ENCODE measurements at regions not wholly inside any gene's neighbourhood (a gene's known extent, or its start where the extent isn't known, plus 50 kb on each side); places are given as distances from the start of the nearest gene placed in this dataset.

DNA sequence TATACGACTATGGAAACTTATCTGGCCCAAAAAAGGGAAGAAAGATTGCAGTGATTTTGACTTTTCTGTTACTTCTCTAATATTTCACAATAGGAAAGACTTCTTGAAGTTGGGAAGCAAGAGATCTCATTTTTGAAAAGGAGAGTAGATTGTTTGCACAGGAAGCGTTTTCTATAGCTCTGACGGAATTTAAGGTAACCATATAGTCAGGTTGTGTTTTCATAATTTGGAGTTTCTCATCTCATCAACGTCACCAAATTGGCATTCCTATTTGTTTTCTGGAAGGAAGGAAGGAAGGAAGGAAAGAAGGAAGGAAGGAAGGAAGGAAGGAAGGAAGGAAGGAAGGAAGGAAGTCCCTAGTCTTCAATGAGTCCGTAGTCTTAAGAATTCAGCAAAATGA lies 732.0 kb downstream of the XPNPEP1 start:
- TF ChIP-seq, protein P1, sequence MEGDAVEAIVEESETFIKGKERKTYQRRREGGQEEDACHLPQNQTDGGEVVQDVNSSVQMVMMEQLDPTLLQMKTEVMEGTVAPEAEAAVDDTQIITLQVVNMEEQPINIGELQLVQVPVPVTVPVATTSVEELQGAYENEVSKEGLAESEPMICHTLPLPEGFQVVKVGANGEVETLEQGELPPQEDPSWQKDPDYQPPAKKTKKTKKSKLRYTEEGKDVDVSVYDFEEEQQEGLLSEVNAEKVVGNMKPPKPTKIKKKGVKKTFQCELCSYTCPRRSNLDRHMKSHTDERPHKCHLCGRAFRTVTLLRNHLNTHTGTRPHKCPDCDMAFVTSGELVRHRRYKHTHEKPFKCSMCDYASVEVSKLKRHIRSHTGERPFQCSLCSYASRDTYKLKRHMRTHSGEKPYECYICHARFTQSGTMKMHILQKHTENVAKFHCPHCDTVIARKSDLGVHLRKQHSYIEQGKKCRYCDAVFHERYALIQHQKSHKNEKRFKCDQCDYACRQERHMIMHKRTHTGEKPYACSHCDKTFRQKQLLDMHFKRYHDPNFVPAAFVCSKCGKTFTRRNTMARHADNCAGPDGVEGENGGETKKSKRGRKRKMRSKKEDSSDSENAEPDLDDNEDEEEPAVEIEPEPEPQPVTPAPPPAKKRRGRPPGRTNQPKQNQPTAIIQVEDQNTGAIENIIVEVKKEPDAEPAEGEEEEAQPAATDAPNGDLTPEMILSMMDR (IDR thresholded peaks at IDR 0.05), result no peak
- no peak for TF ChIP-seq EZH2 (IDR thresholded peaks at IDR 0.05; ENCODE audit: borderline replicate concordance, insufficient read depth, low read depth, low read length, poor library complexity, severe bottlenecking)
- no peak overlapping the region for H3K27ac Mint-ChIP-seq

DNA sequence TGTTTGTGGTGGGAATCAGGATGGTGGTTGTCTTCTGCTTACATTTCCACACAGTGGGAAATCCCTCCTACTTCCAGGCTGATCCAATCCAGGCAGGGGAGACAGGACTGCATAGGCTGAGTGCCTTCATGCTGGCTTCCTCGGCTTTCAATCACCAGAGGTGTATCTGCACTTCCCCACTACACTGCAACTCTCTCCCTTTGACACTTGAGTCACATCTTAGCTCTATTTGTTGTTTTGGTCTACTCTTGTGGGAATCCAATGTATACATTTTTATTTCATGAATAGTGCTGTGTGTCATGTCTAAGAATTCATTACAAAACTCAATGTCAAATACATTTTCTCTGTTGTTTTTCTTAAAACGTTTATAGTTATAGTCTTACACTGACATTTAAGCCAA lies 735.6 kb downstream of the XPNPEP1 start:
- ATAC-seq (ENCODE audit: low read depth) (no peak), DNase-seq (no peak)
- ChIA-PET POLR2A (no interaction called here), CTCF (no interaction called here)
- Mint-ChIP-seq H3K27me3 (no peaks in the 10 kb centered on the region), H3K27ac (no peak overlapping the region), H3K4me1 (no peaks in the 10 kb centered on the region), H3K9me3 (ENCODE audit: insufficient read depth) (peaks cover 14% of the 10 kb centered on the region), H3K4me3 (no peak overlapping the region)
- H3K4me3 ChIP-seq (ENCODE audit: control extremely low read depth in 1 of 5, extremely low read depth in 1 of 5, insufficient read depth in 1 of 5, low read depth in 2 of 5, low read length in 4 of 5), result no peak overlapping the region
- no peaks in the 10 kb centered on the region for H3K79me2 ChIP-seq (ENCODE audit: control insufficient read depth, insufficient read depth, low read length)
- no peaks in the 10 kb centered on the region for H3K4me1 ChIP-seq (ENCODE audit: control insufficient read depth in 2 of 2, insufficient read depth in 2 of 2, low read length in 2 of 2)
- H3K9ac ChIP-seq (ENCODE audit: low read length), result no peak overlapping the region
- no peaks in the 10 kb centered on the region for H4K20me1 ChIP-seq (ENCODE audit: control insufficient read depth, insufficient read depth, low read length, poor library complexity, severe bottlenecking)
- no peak overlapping the region for H2AFZ ChIP-seq (ENCODE audit: insufficient read depth, low read depth, low read length, poor library complexity, severe bottlenecking)
- peaks cover 4 to 11% (median 11%) of the 10 kb centered on the region in 3 donors for H3K9me3 ChIP-seq (ENCODE audit: control extremely low read depth in 1 of 3, control insufficient read depth in 2 of 3, insufficient read depth in 1 of 3, low read length in 2 of 3)
- no peak overlapping the region for H3K4me2 ChIP-seq (replicated peaks; ENCODE audit: low read depth, low read length, poor library complexity, severe bottlenecking)
- WGBS (ENCODE audit: insufficient coverage), result no CpG with 5 or more reads among the region's 2 CpGs
- no peak for TF ChIP-seq EZH2 (IDR thresholded peaks at IDR 0.05; ENCODE audit: borderline replicate concordance, insufficient read depth, low read depth, low read length, poor library complexity, severe bottlenecking)
- TF ChIP-seq, protein P1 (IDR thresholded peaks at IDR 0.05), result no peak
- H3K36me3 ChIP-seq (replicated peaks in 1 of 2; ENCODE audit: control extremely low read depth in 1 of 2, control insufficient read depth in 1 of 2, extremely low read depth in 1 of 2, insufficient read depth in 2 of 2, low read length in 1 of 2), result no peaks in the 10 kb centered on the region
- no peaks in the 10 kb centered on the region for H3K27me3 ChIP-seq (replicated peaks in 1 of 4; ENCODE audit: control extremely low read depth in 1 of 4, control insufficient read depth in 3 of 4, insufficient read depth in 4 of 4, low read length in 3 of 4)
- intact Hi-C loops (cut with micrococcal nuclease), result no loop called here
- H3K27ac ChIP-seq (ENCODE audit: low read length in 2 of 2), result no peak overlapping the region

More for the DNA sequence above, 732.0 kb downstream of the XPNPEP1 start:
- Histone ChIP-seq H3K79me2 (ENCODE audit: control insufficient read depth, insufficient read depth, low read length) (no peaks in the 10 kb centered on the region), H3K9ac (ENCODE audit: low read length) (no peak overlapping the region), H4K20me1 (ENCODE audit: control insufficient read depth, insufficient read depth, low read length, poor library complexity, severe bottlenecking) (no peaks in the 10 kb centered on the region), H3K9me3 (ENCODE audit: control extremely low read depth in 1 of 3, control insufficient read depth in 2 of 3, insufficient read depth in 1 of 3, low read length in 2 of 3) (peaks cover 3 to 11% (median 8%) of the 10 kb centered on the region in 3 donors), H3K36me3 (replicated peaks in 1 of 2; ENCODE audit: control extremely low read depth in 1 of 2, control insufficient read depth in 1 of 2, extremely low read depth in 1 of 2, insufficient read depth in 2 of 2, low read length in 1 of 2) (no peaks in the 10 kb centered on the region), H3K4me1 (ENCODE audit: control insufficient read depth in 2 of 2, insufficient read depth in 2 of 2, low read length in 2 of 2) (no peaks in the 10 kb centered on the region), H2AFZ (ENCODE audit: insufficient read depth, low read depth, low read length, poor library complexity, severe bottlenecking) (no peak overlapping the region), H3K27me3 (replicated peaks in 1 of 4; ENCODE audit: control extremely low read depth in 1 of 4, control insufficient read depth in 3 of 4, insufficient read depth in 4 of 4, low read length in 3 of 4) (no peaks in the 10 kb centered on the region), H3K4me3 (ENCODE audit: control extremely low read depth in 1 of 5, extremely low read depth in 1 of 5, insufficient read depth in 1 of 5, low read depth in 2 of 5, low read length in 4 of 5) (no peak overlapping the region), H3K4me2 (replicated peaks; ENCODE audit: low read depth, low read length, poor library complexity, severe bottlenecking) (no peak overlapping the region), H3K27ac (ENCODE audit: low read length in 2 of 2) (no peak overlapping the region)
- no CpG with 5 or more reads among the region's 5 CpGs for WGBS (ENCODE audit: insufficient coverage)
- ATAC-seq (ENCODE audit: low read depth), result no peak
- intact Hi-C loops (cut with micrococcal nuclease), result no loop called here
- no peak for DNase-seq
- Mint-ChIP-seq H3K9me3 (ENCODE audit: insufficient read depth) (peaks cover 13% of the 10 kb centered on the region), H3K27me3 (no peaks in the 10 kb centered on the region), H3K4me1 (no peaks in the 10 kb centered on the region), H3K4me3 (no peak overlapping the region)
- POLR2A ChIA-PET, result no interaction called here
- CTCF ChIA-PET, result no interaction called here

All from B cell (primary cell).